ENCODE measurements at regions not wholly inside any gene's neighbourhood (a gene's known extent, or its start where the extent isn't known, plus 50 kb on each side); places are given as distances from the start of the nearest gene placed in this dataset.

DNA sequence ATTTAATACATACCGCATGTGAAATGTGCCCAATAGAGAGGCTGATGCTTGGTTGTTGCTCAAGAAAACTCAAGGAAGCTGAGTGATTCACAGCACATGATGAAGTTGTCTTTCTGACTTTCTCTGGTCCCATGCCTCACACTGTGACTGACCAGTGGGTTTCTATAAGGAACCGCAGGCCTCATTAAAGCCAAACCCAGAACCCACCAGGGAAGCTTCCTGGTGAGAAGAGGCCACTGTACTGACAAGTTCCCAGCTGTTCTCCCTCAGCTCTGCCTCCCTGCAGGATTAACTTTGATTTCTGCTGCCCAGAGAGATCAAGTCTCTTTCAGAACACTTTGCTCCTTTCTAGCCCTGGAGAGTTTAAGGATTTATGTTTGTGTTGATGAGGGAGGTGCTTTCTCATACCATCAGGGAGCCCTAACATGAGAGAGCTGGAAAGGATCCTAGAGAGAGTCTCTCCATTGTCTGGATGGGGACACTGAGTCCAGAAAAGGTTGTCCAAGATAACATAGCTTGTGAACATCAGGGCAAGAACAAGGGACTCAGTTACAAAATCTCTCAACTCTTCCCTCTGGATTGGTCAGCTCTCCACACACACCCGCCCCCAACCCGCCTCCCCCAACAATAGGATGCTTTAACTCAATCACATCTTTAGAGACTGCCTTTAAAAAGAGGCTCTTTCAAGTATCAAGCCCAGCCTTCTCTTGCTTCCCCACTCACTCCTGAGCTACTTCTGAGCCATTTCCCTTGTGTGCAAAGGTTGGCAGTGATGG is 303.2 kb upstream of the TLE3 start:
- no CpG with 5 or more reads among the region's 4 CpGs for WGBS, 2 experiments (ENCODE audit: extremely low coverage in 2 of 2, insufficient read length in 1 of 2)
- no TSS peak for BruUV-seq (replicated peaks)
- TF ChIP-seq FOS (IDR thresholded peaks at IDR 0.05; ENCODE audit: low read depth, low read length), result no peak
- TF ChIP-seq BHLHE40 (IDR thresholded peaks at IDR 0.05; ENCODE audit: low read depth, low read length), result no peak
- no peak for TF ChIP-seq POLR2A (IDR thresholded peaks at IDR 0.05; ENCODE audit: low read depth, low read length)
- TF ChIP-seq, protein P1, sequence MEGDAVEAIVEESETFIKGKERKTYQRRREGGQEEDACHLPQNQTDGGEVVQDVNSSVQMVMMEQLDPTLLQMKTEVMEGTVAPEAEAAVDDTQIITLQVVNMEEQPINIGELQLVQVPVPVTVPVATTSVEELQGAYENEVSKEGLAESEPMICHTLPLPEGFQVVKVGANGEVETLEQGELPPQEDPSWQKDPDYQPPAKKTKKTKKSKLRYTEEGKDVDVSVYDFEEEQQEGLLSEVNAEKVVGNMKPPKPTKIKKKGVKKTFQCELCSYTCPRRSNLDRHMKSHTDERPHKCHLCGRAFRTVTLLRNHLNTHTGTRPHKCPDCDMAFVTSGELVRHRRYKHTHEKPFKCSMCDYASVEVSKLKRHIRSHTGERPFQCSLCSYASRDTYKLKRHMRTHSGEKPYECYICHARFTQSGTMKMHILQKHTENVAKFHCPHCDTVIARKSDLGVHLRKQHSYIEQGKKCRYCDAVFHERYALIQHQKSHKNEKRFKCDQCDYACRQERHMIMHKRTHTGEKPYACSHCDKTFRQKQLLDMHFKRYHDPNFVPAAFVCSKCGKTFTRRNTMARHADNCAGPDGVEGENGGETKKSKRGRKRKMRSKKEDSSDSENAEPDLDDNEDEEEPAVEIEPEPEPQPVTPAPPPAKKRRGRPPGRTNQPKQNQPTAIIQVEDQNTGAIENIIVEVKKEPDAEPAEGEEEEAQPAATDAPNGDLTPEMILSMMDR (conservative IDR thresholded peaks at IDR 0.05; ENCODE audit: low read depth, low read length), result no peak
- no peak for TF ChIP-seq MAFK (IDR thresholded peaks at IDR 0.05; ENCODE audit: low read depth, low read length)
- TF ChIP-seq CHD1 (IDR thresholded peaks at IDR 0.05; ENCODE audit: low read depth, low read length), result no peak
- no peak for TF ChIP-seq RCOR1 (IDR thresholded peaks at IDR 0.05; ENCODE audit: insufficient replicate concordance, low read length)
- TF ChIP-seq MXI1 (IDR thresholded peaks at IDR 0.05; ENCODE audit: borderline replicate concordance, low read depth, low read length), result no peak
- no peak for TF ChIP-seq RAD21 (IDR thresholded peaks at IDR 0.05; ENCODE audit: low read length)
- TF ChIP-seq, protein P2, sequence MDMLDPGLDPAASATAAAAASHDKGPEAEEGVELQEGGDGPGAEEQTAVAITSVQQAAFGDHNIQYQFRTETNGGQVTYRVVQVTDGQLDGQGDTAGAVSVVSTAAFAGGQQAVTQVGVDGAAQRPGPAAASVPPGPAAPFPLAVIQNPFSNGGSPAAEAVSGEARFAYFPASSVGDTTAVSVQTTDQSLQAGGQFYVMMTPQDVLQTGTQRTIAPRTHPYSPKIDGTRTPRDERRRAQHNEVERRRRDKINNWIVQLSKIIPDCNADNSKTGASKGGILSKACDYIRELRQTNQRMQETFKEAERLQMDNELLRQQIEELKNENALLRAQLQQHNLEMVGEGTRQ (IDR thresholded peaks at IDR 0.05; ENCODE audit: low read depth, low read length), result no peak
- no peak for TF ChIP-seq RFX5 (IDR thresholded peaks at IDR 0.05; ENCODE audit: low read depth, low read length)
- no peak for TF ChIP-seq SMC3 (IDR thresholded peaks at IDR 0.05; ENCODE audit: low read depth, low read length)
- TF ChIP-seq MAZ (IDR thresholded peaks at IDR 0.05; ENCODE audit: borderline replicate concordance, low read depth, low read length), result no peak
- TF ChIP-seq, protein P3, sequence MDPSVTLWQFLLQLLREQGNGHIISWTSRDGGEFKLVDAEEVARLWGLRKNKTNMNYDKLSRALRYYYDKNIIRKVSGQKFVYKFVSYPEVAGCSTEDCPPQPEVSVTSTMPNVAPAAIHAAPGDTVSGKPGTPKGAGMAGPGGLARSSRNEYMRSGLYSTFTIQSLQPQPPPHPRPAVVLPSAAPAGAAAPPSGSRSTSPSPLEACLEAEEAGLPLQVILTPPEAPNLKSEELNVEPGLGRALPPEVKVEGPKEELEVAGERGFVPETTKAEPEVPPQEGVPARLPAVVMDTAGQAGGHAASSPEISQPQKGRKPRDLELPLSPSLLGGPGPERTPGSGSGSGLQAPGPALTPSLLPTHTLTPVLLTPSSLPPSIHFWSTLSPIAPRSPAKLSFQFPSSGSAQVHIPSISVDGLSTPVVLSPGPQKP (IDR thresholded peaks at IDR 0.05; ENCODE audit: borderline replicate concordance, low read depth, low read length), result no peak
- TF ChIP-seq CEBPB (IDR thresholded peaks at IDR 0.05; ENCODE audit: low read depth, low read length), result no peak
- H2BK20ac ChIP-seq (ENCODE audit: low read depth, low read length), result no peak overlapping the region
- H3K9me3 ChIP-seq (ENCODE audit: control insufficient read depth, insufficient read depth, low read length), result peaks cover 2% of the 10 kb centered on the region; the same call in 1 of the 2 replicates
- intact Hi-C loops (cut with micrococcal nuclease) (no loop called here), in situ Hi-C loops (cut with MboI; ENCODE audit: low sequenced_read_pairs) (no loop called here), dilution Hi-C loops (cut with HindIII; ENCODE audit: low sequenced_read_pairs, unreplicated experiment) (no loop called here)
- H2BK5ac ChIP-seq (ENCODE audit: low read depth, low read length, poor library complexity, severe bottlenecking), result no peak overlapping the region
- no peak overlapping the region for H3K18ac ChIP-seq (ENCODE audit: low read depth, low read length)
- no peak overlapping the region for H3K27ac ChIP-seq (ENCODE audit: insufficient read depth, low read length)
- no peaks in the 10 kb centered on the region for H4K20me1 ChIP-seq (ENCODE audit: insufficient read depth, low read length)
- ChIA-PET POLR2A (ENCODE audit: unreplicated experiment) (no interaction called here), CTCF (no interaction called here)
- no peak overlapping the region for H3K14ac ChIP-seq (replicated peaks; ENCODE audit: low read depth, low read length)
- DNase-seq, result no peak
- H4K91ac ChIP-seq (ENCODE audit: insufficient read depth, low read depth, low read length), result no peak overlapping the region
- H3K23ac ChIP-seq (ENCODE audit: low read depth, low read length), result no peak overlapping the region
- H3K4ac ChIP-seq (ENCODE audit: low read depth, low read length), result no peak overlapping the region
- no peak overlapping the region for H2AK9ac ChIP-seq (replicated peaks; ENCODE audit: low read depth, low read length, poor library complexity)
- H2AK5ac ChIP-seq (ENCODE audit: low read depth, low read length), result no peak overlapping the region
- H3K9me1 ChIP-seq (ENCODE audit: insufficient read depth, low read length), result no peaks in the 10 kb centered on the region
- peaks cover 57% of the 10 kb centered on the region for H3K27me3 ChIP-seq (ENCODE audit: control insufficient read depth, insufficient read depth, low read length)
- H4K8ac ChIP-seq (ENCODE audit: low read depth in 2 of 2, low read length in 2 of 2), result no peak overlapping the region
- H2AFZ ChIP-seq (replicated peaks; ENCODE audit: low read length, poor library complexity), result no peak overlapping the region
- no peak overlapping the region for H3K4me3 ChIP-seq (ENCODE audit: insufficient read depth, low read depth, low read length)
- no peaks in the 10 kb centered on the region for H3K36me3 ChIP-seq (ENCODE audit: control insufficient read depth, insufficient read depth, low read length)
- no peak for ATAC-seq (ENCODE audit: low read depth)
- no peaks in the 10 kb centered on the region for H3K79me1 ChIP-seq (ENCODE audit: low read depth in 1 of 2, low read length in 2 of 2)
- no peak overlapping the region for H2BK15ac ChIP-seq (ENCODE audit: low read depth, low read length)
- no peak overlapping the region for H2BK120ac ChIP-seq (ENCODE audit: low read depth, low read length)
- H4K5ac ChIP-seq (ENCODE audit: low read depth, low read length), result no peak overlapping the region
- no peak overlapping the region for H3K4me2 ChIP-seq (ENCODE audit: low read depth, low read length)
- no peak overlapping the region for H3K9ac ChIP-seq (ENCODE audit: low read depth, low read length)
- H3K4me1 ChIP-seq (ENCODE audit: control insufficient read depth, insufficient read depth, low read length), result no peaks in the 10 kb centered on the region
- no peak overlapping the region for H3K56ac ChIP-seq (ENCODE audit: extremely low read depth, insufficient read depth, low read length)
